Esophagus squamous epithelium (tissue), 5 donors: ENCODE measurements at regions not wholly inside any gene's neighbourhood (a gene's known extent, or its start where the extent isn't known, plus 50 kb on each side); places are given as distances from the start of the nearest gene placed in this dataset.

Experiments
- DNase-seq: peaks from one replicate; lab custom pipeline; 2025; lab: John Stamatoyannopoulos, UW
- H3K27ac ChIP-seq, 4 donors: fragments of 200-600 bp; sonication (generic); one replicate each; pipeline ENCODE4 v1.5.1; 2016 to 2019; ENCODE audit warnings: mild to moderate bottlenecking in 1 of 4
- H3K27me3 ChIP-seq, 4 donors: fragments of 200-600 bp; sonication (generic); 1 replicate in 3 of 4; 2 replicates in 1 of 4; pipeline versions ENCODE4 v1.5.1 to v1.6.0; 2017 to 2021; ENCODE audit warnings: antibody characterized with exemption in 1 of 4
- H3K36me3 ChIP-seq, 3 donors: fragments of 200-600 bp; sonication (generic); one replicate each; pipeline ENCODE4 v1.5.1; 2016 to 2019
- H3K4me1 ChIP-seq, 3 donors: fragments of 200-600 bp; sonication (generic); one replicate each; pipeline ENCODE4 v1.5.1; 2017 to 2019
- H3K4me3 ChIP-seq, 4 donors: fragments of 200-600 bp; sonication (generic); 1 replicate in 3 of 4; 2 replicates in 1 of 4; pipeline ENCODE4 v1.5.1; 2016 to 2019; ENCODE audit warnings: mild to moderate bottlenecking in 2 of 4, moderate library complexity in 1 of 4
- H3K9me3 ChIP-seq, 3 donors: fragments of 200-600 bp; sonication (generic); one replicate each; pipeline ENCODE4 v1.5.1; 2016 to 2019
- POLR2A ChIP-seq, 4 donors: fragments of 450-650 bp; IDR thresholded peaks; one replicate each; pipeline ENCODE4 v1.6.1; 2017; ENCODE audit warnings: antibody characterized with exemption in 4 of 4, mild to moderate bottlenecking in 4 of 4, moderate library complexity in 3 of 4
- WGBS, 2 donors: methylation state at CpG; one replicate each; pipeline ENCODE4 v1.1.5; 2018; 5-methylcytosine and 5-hydroxymethylcytosine counted together
- intact Hi-C: fragments of 100-400 bp; cut with DNase I; formaldehyde crosslinking; loops from one replicate; pipeline ENCODE4 v1.15.0; 2022
- TF ChIP-seq, protein P1 (sequence below), 6 experiments: fragments of 450-650 bp in 4 of 6; fragments of 200-600 bp in 2 of 6; sonication (generic) in 2 of 6; IDR thresholded peaks; one replicate each; pipeline ENCODE4 v1.5.1; 2016 to 2019; ENCODE audit warnings: antibody characterized with exemption in 6 of 6, mild to moderate bottlenecking in 4 of 6, moderate library complexity in 4 of 6
- donor health status: DM: yes; HTN: yes; CAD: no.

DNA sequence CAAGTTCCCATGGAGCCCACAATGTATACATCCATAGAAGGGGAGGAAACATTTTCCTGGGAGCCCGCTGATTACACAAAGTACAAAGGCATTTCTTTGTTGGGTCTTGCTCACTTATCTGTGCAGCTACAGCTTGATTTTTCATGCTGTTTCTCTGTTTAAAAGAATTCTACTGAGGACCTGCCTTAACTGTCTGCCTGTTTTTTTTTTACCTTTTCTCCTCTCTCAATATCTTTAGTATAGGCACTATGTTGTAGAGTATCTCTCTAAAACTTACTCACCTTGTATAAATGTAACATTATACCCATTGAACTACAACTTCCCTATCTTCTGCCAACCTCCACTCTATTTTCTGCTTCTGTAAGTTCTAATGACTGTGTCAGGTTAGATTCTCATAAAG, 494.6 kb upstream of the EPHA5 start:
- 73 to 94% methylated on average over 1 of the region's 1 CpG for WGBS, 2 donors
- H3K9me3 ChIP-seq: peaks cover 0 to 10% (median 0%) of the 10 kb centered on the region in 3 donors
- H3K4me1 ChIP-seq: no peaks in the 10 kb centered on the region
- DNase-seq: no peak
- no peak overlapping the region for H3K27ac ChIP-seq
- no peaks in the 10 kb centered on the region for H3K27me3 ChIP-seq
- no peak for TF ChIP-seq POLR2A (IDR thresholded peaks at IDR 0.05)
- TF ChIP-seq, protein P1, sequence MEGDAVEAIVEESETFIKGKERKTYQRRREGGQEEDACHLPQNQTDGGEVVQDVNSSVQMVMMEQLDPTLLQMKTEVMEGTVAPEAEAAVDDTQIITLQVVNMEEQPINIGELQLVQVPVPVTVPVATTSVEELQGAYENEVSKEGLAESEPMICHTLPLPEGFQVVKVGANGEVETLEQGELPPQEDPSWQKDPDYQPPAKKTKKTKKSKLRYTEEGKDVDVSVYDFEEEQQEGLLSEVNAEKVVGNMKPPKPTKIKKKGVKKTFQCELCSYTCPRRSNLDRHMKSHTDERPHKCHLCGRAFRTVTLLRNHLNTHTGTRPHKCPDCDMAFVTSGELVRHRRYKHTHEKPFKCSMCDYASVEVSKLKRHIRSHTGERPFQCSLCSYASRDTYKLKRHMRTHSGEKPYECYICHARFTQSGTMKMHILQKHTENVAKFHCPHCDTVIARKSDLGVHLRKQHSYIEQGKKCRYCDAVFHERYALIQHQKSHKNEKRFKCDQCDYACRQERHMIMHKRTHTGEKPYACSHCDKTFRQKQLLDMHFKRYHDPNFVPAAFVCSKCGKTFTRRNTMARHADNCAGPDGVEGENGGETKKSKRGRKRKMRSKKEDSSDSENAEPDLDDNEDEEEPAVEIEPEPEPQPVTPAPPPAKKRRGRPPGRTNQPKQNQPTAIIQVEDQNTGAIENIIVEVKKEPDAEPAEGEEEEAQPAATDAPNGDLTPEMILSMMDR (IDR thresholded peaks at IDR 0.05): no peak
- no peak overlapping the region for H3K4me3 ChIP-seq
- intact Hi-C loops: no loop called here
- H3K36me3 ChIP-seq: no peaks in the 10 kb centered on the region

DNA sequence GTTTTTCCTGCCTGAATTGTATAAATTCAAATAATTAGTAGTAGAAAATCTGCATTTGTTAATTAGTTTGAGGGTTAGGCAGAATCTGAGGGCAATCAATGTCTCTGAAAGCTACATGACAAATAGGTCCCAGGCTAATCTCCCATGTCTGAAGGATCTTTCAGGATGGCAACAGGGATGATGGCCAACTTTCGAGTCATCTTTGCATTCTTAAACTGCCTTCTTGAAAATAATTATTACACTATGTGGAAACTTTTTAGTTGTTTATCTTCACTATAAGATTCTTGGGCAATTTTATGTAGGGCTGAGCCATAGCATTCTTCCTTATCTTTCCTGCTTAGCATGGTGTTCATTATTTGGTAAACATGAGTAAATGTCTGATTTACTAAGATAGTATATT, 490.3 kb upstream of the EPHA5 start:
- Histone ChIP-seq H3K9me3 (peaks cover 0 to 10% (median 0%) of the 10 kb centered on the region in 3 donors), H3K27ac (no peak overlapping the region), H3K27me3 (no peaks in the 10 kb centered on the region), H3K36me3 (no peaks in the 10 kb centered on the region), H3K4me3 (no peak overlapping the region), H3K4me1 (no peaks in the 10 kb centered on the region)
- TF ChIP-seq, protein P1 (IDR thresholded peaks at IDR 0.05): no peak
- TF ChIP-seq POLR2A (IDR thresholded peaks at IDR 0.05): no peak
- 54 to 79% methylated on average over 1 of the region's 1 CpG for WGBS, 2 donors
- no peak for DNase-seq
- intact Hi-C loops: no loop called here

DNA sequence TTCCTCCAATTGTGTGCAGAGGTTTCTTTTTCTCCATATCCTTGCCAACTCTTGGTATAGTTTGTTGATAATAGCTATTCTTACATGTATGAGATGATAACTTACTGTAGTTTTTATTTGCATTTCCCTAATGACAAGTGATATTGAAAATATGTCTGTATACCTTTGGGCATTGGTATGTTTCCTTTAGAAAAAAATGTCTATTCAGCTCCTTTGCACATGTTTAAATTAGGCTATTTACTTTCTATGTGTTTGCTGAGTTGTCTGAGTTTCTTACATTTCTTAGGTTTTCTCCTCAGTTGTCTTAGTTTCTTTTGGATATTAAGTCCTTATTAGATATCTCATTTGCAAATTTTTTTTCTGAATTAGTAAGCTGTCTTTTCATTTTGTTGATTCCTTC, 487.3 kb upstream of the EPHA5 start:
- Histone ChIP-seq H3K27ac (no peak overlapping the region), H3K36me3 (no peaks in the 10 kb centered on the region), H3K4me3 (no peak overlapping the region), H3K9me3 (no peaks in the 10 kb centered on the region), H3K4me1 (no peaks in the 10 kb centered on the region), H3K27me3 (no peaks in the 10 kb centered on the region)
- no peak for DNase-seq
- TF ChIP-seq POLR2A (IDR thresholded peaks at IDR 0.05): no peak
- TF ChIP-seq, protein P1 (IDR thresholded peaks at IDR 0.05): no peak
- intact Hi-C loops: no loop called here

DNA sequence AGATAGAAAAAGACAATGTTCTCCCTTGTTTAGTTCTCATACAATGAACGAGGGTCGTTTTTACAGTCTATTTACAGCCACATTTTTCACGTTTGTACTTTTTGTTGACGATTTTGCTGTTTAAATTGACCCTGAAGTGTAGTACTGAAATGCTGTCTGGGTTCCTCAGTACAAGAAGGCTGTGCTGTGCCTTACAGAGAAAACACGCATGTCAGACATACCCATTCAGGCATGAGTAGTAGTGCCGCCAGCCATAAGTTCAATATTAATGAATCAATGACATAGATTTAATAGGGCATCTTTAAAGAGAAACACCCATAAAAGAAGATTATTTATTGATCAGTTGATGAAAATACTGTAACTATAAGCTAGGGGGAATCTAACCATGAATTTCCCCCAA, 459.8 kb upstream of the EPHA5 start:
- Histone ChIP-seq H3K27ac (no peak overlapping the region), H3K4me3 (no peak overlapping the region), H3K9me3 (no peaks in the 10 kb centered on the region), H3K27me3 (no peaks in the 10 kb centered on the region), H3K4me1 (no peaks in the 10 kb centered on the region), H3K36me3 (no peaks in the 10 kb centered on the region)
- no peak for DNase-seq
- intact Hi-C loops: no loop called here
- 39 to 58% methylated on average over 6 of the region's 6 CpGs for WGBS, 2 donors
- TF ChIP-seq POLR2A (IDR thresholded peaks at IDR 0.05): no peak
- TF ChIP-seq, protein P1 (IDR thresholded peaks at IDR 0.05): no peak

DNA sequence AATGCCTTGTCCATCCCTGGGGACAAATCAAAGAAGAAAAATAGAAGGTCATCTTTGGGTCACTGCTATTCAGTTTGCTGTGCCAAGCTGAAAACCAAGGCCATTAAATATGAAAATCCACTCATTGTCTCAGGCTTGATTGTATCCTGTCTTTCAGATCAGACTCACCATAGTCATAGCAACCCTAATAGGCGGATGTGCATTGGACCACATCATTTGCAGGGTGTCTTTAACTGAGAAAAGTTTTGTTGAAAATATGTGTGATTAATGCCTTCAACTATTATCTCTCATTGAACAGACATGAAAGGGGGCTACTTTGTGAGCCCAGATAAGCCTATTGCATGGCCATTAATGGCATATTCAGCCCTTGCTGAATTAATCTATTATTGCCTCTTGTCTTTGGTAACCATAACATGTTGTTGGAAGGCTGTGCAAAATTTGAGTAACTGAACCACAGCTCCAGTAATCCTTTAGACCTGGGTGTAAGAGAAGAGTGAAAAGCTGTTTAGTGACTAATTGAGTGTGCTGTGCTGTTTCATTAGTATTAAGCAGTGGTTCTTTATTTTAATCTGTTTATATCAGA, 453.6 kb upstream of the EPHA5 start:
- Histone ChIP-seq H3K36me3 (no peaks in the 10 kb centered on the region), H3K4me1 (no peaks in the 10 kb centered on the region), H3K27me3 (no peaks in the 10 kb centered on the region), H3K27ac (no peak overlapping the region), H3K9me3 (no peaks in the 10 kb centered on the region), H3K4me3 (no peak overlapping the region)
- TF ChIP-seq, protein P1 (IDR thresholded peaks at IDR 0.05): no peak
- no peak for TF ChIP-seq POLR2A (IDR thresholded peaks at IDR 0.05)
- WGBS, 2 donors: 33 to 64% methylated on average over 1 of the region's 1 CpG
- intact Hi-C loops: no loop called here
- no peak for DNase-seq
